SK-N-SH treated with all-trans-retinoic acid at 6 μM for 48 hours (cell line): ENCODE measurements at regions not wholly inside any gene's neighbourhood (a gene's known extent, or its start where the extent isn't known, plus 50 kb on each side); places are given as distances from the start of the nearest gene placed in this dataset.

Experiments used
- ATAC-seq: fragments of 200-7000 bp; cut with Tn5 transposase; 3 replicates; pipeline ENCODE4 v1.9.1; 2020; ENCODE audit warnings: mild to moderate bottlenecking, moderate library complexity
- ARNTL ChIP-seq: fragments of 450-650 bp; formaldehyde crosslinking; IDR thresholded peaks from 2 replicates; pipeline ENCODE4 v1.5.0; 2020; ENCODE audit warnings: low read depth, mild to moderate bottlenecking, moderate library complexity, borderline replicate concordance
- BACH2 ChIP-seq: fragments of 250-450 bp; sonication (Bioruptor Pico); IDR thresholded peaks from 2 replicates; pipeline ENCODE4 v1.9.0; 2021; ENCODE audit warnings: mild to moderate bottlenecking, borderline replicate concordance
- CSDC2 ChIP-seq: fragments of 250-450 bp; sonication (Bioruptor Pico); IDR thresholded peaks from 2 replicates; pipeline ENCODE4 v1.5.0; 2020; ENCODE audit warnings: mild to moderate bottlenecking, moderate library complexity
- ESRRG ChIP-seq: fragments of 250-450 bp; sonication (Bioruptor Pico); IDR thresholded peaks from 2 replicates; pipeline ENCODE4 v1.6.1; 2021; ENCODE audit warnings: mild to moderate bottlenecking
- GLIS3 ChIP-seq: fragments of 250-450 bp; sonication (Bioruptor Pico); IDR thresholded peaks from 2 replicates; pipeline ENCODE4 v1.5.0; 2020; ENCODE audit warnings: mild to moderate bottlenecking, moderate library complexity
- ISL1 ChIP-seq: fragments of 250-450 bp; sonication (Bioruptor Pico); IDR thresholded peaks from 2 replicates; pipeline ENCODE4 v2.1.2; 2022; ENCODE audit warnings: mild to moderate bottlenecking, moderate library complexity
- OSR1 ChIP-seq: fragments of 250-450 bp; sonication (Bioruptor Pico); IDR thresholded peaks from 2 replicates; pipeline ENCODE4 v1.8.0; 2022; ENCODE audit warnings: moderate library complexity, mild to moderate bottlenecking, inconsistent platforms
- PPARA ChIP-seq: fragments of 250-450 bp; sonication (Bioruptor Pico); IDR thresholded peaks from 2 replicates; pipeline ENCODE4 v1.5.0; 2020; ENCODE audit warnings: mild to moderate bottlenecking, borderline replicate concordance
- RARB ChIP-seq: fragments of 250-450 bp; sonication (Bioruptor Pico); IDR thresholded peaks from 2 replicates; pipeline ENCODE4 v1.8.0; 2021; ENCODE audit warnings: mild to moderate bottlenecking, moderate library complexity
- SNAI2 ChIP-seq: fragments of 250-450 bp; sonication (Bioruptor Pico); IDR thresholded peaks from 2 replicates; pipeline ENCODE4 v1.5.0; 2020; ENCODE audit warnings: mild to moderate bottlenecking, moderate library complexity
- TCF4 ChIP-seq: fragments of 250-450 bp; sonication (Bioruptor Pico); IDR thresholded peaks from 2 replicates; pipeline ENCODE4 v1.8.0; 2021; ENCODE audit warnings: mild to moderate bottlenecking, moderate library complexity, borderline replicate concordance
- TOX ChIP-seq: fragments of 250-450 bp; sonication (Bioruptor Pico); IDR thresholded peaks from 2 replicates; pipeline ENCODE4 v1.8.0; 2021; ENCODE audit warnings: mild to moderate bottlenecking, moderate library complexity, borderline replicate concordance
- ZC3H10 ChIP-seq: fragments of 250-450 bp; sonication (Bioruptor Pico); IDR thresholded peaks from 2 replicates; pipeline ENCODE4 v1.5.1; 2021; ENCODE audit warnings: mild to moderate bottlenecking, moderate library complexity
- ZFP3 ChIP-seq: fragments of 250-450 bp; sonication (Bioruptor Pico); IDR thresholded peaks from 2 replicates; pipeline ENCODE4 v1.5.0; 2020; ENCODE audit warnings: mild to moderate bottlenecking, moderate library complexity
- ZFP30 ChIP-seq: fragments of 450-650 bp; formaldehyde crosslinking; IDR thresholded peaks from 2 replicates; pipeline ENCODE4 v1.5.0; 2022; ENCODE audit warnings: mild to moderate bottlenecking, moderate library complexity
- ZNF565 ChIP-seq: fragments of 450-650 bp; formaldehyde crosslinking; conservative IDR thresholded peaks from 2 replicates; pipeline ENCODE4 v1.5.0; 2020; ENCODE audit warnings: low read depth, mild to moderate bottlenecking, moderate library complexity
- ZNF70 ChIP-seq: fragments of 450-650 bp; formaldehyde crosslinking; IDR thresholded peaks from 2 replicates; pipeline ENCODE4 v1.5.0; 2020; ENCODE audit warnings: mild to moderate bottlenecking, moderate library complexity
- ZNF8 ChIP-seq: fragments of 450-650 bp; formaldehyde crosslinking; IDR thresholded peaks from 2 replicates; pipeline ENCODE4 v1.5.0; 2020; ENCODE audit warnings: mild to moderate bottlenecking, moderate library complexity
- TF ChIP-seq, protein P1 (sequence below): fragments of 250-450 bp; sonication (Bioruptor Pico); IDR thresholded peaks from 2 replicates; pipeline ENCODE4 v1.5.1; 2020; ENCODE audit warnings: low read depth, mild to moderate bottlenecking, moderate library complexity
- TF ChIP-seq, protein P2 (sequence below): fragments of 250-450 bp; sonication (Bioruptor Pico); IDR thresholded peaks from 2 replicates; pipeline ENCODE4 v1.5.1; 2021; ENCODE audit warnings: mild to moderate bottlenecking, moderate library complexity
- TF ChIP-seq, protein P3 (sequence below): fragments of 250-450 bp; sonication (Bioruptor Pico); IDR thresholded peaks from 2 replicates; pipeline ENCODE4 v1.8.0; 2020; ENCODE audit warnings: mild to moderate bottlenecking, moderate library complexity, borderline replicate concordance
- TF ChIP-seq, protein P4 (sequence below): fragments of 250-450 bp; sonication (Bioruptor Pico); IDR thresholded peaks from 2 replicates; pipeline ENCODE4 v1.5.0; 2020; ENCODE audit warnings: mild to moderate bottlenecking, moderate library complexity
- TF ChIP-seq, protein P5 (sequence below): fragments of 250-450 bp; sonication (Bioruptor Pico); IDR thresholded peaks from 2 replicates; pipeline ENCODE4 v1.8.0; 2021; ENCODE audit warnings: low read depth, mild to moderate bottlenecking, moderate library complexity, borderline replicate concordance

DNA sequence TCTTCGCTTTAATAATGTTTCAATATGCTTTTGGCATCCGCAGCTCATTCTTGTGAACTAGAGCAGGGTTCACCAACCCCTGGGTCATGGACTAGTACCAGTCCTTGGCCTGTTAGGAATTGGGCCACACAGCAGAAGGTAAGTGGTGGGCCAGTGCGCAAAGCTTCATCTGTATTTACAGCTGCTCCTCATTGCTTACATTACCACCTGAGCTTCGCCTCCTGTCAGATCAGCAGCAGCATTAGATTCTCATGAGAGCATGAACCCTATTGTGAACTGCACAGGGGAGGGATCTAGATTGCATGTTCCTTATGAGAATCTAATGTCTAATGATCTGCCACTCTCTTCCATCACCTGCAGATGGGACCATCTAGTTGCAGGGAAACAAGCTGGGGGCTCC lies 75.5 kb upstream of the GGTLC1 start:
- TF ChIP-seq ARNTL (CRISPR knock-in tag) (no peak), ISL1 (CRISPR knock-in tag) (no peak), CSDC2 (CRISPR knock-in tag) (no peak), GLIS3 (no peak), ZNF565 (CRISPR knock-in tag) (no peak), ZNF8 (CRISPR knock-in tag) (no peak), RARB (CRISPR knock-in tag) (no peak), SNAI2 (CRISPR knock-in tag) (no peak), ZFP30 (CRISPR knock-in tag) (no peak), BACH2 (CRISPR knock-in tag) (no peak), ESRRG (CRISPR knock-in tag) (no peak), ZC3H10 (CRISPR knock-in tag) (no peak)
- TF ChIP-seq, protein P1, sequence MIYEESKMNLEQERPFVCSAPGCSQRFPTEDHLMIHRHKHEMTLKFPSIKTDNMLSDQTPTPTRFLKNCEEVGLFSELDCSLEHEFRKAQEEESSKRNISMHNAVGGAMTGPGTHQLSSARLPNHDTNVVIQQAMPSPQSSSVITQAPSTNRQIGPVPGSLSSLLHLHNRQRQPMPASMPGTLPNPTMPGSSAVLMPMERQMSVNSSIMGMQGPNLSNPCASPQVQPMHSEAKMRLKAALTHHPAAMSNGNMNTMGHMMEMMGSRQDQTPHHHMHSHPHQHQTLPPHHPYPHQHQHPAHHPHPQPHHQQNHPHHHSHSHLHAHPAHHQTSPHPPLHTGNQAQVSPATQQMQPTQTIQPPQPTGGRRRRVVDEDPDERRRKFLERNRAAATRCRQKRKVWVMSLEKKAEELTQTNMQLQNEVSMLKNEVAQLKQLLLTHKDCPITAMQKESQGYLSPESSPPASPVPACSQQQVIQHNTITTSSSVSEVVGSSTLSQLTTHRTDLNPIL (CRISPR knock-in tag) = no peak
- TF ChIP-seq, protein P2, sequence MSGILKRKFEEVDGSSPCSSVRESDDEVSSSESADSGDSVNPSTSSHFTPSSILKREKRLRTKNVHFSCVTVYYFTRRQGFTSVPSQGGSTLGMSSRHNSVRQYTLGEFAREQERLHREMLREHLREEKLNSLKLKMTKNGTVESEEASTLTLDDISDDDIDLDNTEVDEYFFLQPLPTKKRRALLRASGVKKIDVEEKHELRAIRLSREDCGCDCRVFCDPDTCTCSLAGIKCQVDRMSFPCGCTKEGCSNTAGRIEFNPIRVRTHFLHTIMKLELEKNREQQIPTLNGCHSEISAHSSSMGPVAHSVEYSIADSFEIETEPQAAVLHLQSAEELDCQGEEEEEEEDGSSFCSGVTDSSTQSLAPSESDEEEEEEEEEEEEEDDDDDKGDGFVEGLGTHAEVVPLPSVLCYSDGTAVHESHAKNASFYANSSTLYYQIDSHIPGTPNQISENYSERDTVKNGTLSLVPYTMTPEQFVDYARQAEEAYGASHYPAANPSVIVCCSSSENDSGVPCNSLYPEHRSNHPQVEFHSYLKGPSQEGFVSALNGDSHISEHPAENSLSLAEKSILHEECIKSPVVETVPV (CRISPR knock-in tag) = no peak
- TF ChIP-seq, protein P3, sequence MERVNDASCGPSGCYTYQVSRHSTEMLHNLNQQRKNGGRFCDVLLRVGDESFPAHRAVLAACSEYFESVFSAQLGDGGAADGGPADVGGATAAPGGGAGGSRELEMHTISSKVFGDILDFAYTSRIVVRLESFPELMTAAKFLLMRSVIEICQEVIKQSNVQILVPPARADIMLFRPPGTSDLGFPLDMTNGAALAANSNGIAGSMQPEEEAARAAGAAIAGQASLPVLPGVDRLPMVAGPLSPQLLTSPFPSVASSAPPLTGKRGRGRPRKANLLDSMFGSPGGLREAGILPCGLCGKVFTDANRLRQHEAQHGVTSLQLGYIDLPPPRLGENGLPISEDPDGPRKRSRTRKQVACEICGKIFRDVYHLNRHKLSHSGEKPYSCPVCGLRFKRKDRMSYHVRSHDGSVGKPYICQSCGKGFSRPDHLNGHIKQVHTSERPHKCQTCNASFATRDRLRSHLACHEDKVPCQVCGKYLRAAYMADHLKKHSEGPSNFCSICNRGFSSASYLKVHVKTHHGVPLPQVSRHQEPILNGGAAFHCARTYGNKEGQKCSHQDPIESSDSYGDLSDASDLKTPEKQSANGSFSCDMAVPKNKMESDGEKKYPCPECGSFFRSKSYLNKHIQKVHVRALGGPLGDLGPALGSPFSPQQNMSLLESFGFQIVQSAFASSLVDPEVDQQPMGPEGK (CRISPR knock-in tag) = no peak
- TF ChIP-seq, protein P4, sequence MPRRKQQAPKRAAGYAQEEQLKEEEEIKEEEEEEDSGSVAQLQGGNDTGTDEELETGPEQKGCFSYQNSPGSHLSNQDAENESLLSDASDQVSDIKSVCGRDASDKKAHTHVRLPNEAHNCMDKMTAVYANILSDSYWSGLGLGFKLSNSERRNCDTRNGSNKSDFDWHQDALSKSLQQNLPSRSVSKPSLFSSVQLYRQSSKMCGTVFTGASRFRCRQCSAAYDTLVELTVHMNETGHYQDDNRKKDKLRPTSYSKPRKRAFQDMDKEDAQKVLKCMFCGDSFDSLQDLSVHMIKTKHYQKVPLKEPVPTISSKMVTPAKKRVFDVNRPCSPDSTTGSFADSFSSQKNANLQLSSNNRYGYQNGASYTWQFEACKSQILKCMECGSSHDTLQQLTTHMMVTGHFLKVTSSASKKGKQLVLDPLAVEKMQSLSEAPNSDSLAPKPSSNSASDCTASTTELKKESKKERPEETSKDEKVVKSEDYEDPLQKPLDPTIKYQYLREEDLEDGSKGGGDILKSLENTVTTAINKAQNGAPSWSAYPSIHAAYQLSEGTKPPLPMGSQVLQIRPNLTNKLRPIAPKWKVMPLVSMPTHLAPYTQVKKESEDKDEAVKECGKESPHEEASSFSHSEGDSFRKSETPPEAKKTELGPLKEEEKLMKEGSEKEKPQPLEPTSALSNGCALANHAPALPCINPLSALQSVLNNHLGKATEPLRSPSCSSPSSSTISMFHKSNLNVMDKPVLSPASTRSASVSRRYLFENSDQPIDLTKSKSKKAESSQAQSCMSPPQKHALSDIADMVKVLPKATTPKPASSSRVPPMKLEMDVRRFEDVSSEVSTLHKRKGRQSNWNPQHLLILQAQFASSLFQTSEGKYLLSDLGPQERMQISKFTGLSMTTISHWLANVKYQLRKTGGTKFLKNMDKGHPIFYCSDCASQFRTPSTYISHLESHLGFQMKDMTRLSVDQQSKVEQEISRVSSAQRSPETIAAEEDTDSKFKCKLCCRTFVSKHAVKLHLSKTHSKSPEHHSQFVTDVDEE (CRISPR knock-in tag) = no peak
- ATAC-seq = no peak

DNA sequence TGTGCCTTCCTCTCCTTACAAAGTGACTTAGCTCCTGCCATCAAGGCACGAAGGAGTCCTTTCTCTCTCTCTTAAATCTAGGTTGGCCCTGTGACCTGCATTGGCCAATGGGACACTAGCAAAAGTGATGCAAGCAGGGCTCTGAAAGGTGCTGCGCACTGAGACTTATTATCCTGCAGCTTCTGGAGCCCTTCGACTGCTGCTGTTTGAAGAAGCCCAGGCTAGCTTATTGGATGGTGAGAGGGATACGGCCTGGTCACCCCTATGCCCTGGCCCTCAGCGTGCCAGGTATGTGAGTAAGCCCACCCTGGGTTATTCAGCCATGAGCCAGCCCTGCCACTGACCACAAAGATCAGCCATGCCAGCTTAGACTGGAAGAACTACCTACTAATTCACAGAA lies 74.5 kb upstream of the GGTLC1 start:
- no peak for ATAC-seq
- TF ChIP-seq GLIS3 (no peak), ARNTL (CRISPR knock-in tag) (no peak), ZNF8 (CRISPR knock-in tag) (no peak), CSDC2 (CRISPR knock-in tag) (no peak), ZC3H10 (CRISPR knock-in tag) (no peak), OSR1 (no peak), ESRRG (CRISPR knock-in tag) (no peak), PPARA (no peak), TOX (CRISPR knock-in tag) (no peak), ZFP3 (no peak), TCF4 (CRISPR knock-in tag) (no peak), ZFP30 (CRISPR knock-in tag) (no peak), BACH2 (CRISPR knock-in tag) (no peak), ZNF70 (CRISPR knock-in tag) (no peak), RARB (CRISPR knock-in tag) (no peak), ZNF565 (CRISPR knock-in tag) (no peak)
- TF ChIP-seq, protein P3 (CRISPR knock-in tag) = no peak
- TF ChIP-seq, protein P4 (CRISPR knock-in tag) = no peak
- TF ChIP-seq, protein P2 (CRISPR knock-in tag) = no peak
- TF ChIP-seq, protein P5, sequence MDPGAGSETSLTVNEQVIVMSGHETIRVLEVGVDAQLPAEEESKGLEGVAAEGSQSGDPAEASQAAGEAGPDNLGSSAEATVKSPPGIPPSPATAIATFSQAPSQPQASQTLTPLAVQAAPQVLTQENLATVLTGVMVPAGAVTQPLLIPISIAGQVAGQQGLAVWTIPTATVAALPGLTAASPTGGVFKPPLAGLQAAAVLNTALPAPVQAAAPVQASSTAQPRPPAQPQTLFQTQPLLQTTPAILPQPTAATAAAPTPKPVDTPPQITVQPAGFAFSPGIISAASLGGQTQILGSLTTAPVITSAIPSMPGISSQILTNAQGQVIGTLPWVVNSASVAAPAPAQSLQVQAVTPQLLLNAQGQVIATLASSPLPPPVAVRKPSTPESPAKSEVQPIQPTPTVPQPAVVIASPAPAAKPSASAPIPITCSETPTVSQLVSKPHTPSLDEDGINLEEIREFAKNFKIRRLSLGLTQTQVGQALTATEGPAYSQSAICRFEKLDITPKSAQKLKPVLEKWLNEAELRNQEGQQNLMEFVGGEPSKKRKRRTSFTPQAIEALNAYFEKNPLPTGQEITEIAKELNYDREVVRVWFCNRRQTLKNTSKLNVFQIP (CRISPR knock-in tag) = no peak
